NT2/D1 (cell line): ENCODE measurements at regions not wholly inside any gene's neighbourhood (a gene's known extent, or its start where the extent isn't known, plus 50 kb on each side); places are given as distances from the start of the nearest gene placed in this dataset.

Experiments
- YY1 ChIP-seq: IDR thresholded peaks from 2 replicates; pipeline ENCODE4 v1.6.1; 2011; ENCODE audit not compliant: insufficient read length, insufficient read depth
- ZNF274 ChIP-seq: IDR thresholded peaks from 2 replicates; pipeline ENCODE4 v1.6.1; 2011; ENCODE audit warnings: mild to moderate bottlenecking, low read depth, low read length

DNA sequence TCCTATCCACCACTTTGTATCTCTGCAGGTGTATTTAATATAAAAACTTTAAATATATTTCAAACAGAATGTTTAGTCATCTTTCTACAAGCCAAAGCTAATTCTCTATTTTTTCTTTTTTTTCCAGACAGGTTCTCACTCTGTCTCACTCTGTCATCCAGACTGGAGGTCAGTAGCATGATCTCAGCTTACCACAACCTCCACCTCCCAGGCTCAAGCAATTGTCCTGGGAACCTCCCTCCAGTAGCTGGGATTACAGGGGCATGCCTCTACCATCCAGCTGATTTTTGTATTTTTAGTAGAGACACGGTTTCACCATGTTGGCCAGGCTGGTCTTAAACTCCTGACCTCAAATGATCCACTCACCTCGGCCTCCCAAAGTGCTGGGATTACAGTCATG, 202.6 kb downstream of the VGLL3 start:
- TF ChIP-seq ZNF274 = no peak
- no peak for TF ChIP-seq YY1
